SU-DHL-6 (cell line): ENCODE measurements at regions not wholly inside any gene's neighbourhood (a gene's known extent, or its start where the extent isn't known, plus 50 kb on each side); places are given as distances from the start of the nearest gene placed in this dataset.

Experiments
- H2AFZ ChIP-seq: fragments of 200-600 bp; sonication (generic); 2 replicates; pipeline ENCODE4 v1.6.1; 2014; ENCODE audit warnings: low read depth, mild to moderate bottlenecking, moderate library complexity, mixed read lengths, antibody characterized with exemption, low read length; ENCODE audit not compliant: severe bottlenecking
- H3F3A ChIP-seq: fragments of 200-600 bp; shearing (Covaris generic); 2 replicates; pipeline ENCODE4 v1.6.0; 2016; ENCODE audit warnings: antibody characterized with exemption, mild to moderate bottlenecking; ENCODE audit not compliant: insufficient read depth
- H3K27ac ChIP-seq: fragments of 200-600 bp; sonication (generic); 2 replicates; pipeline ENCODE4 v1.5.1; 2016; ENCODE audit warnings: low read depth, mild to moderate bottlenecking, low read length, moderate library complexity, mixed read lengths
- H3K27me3 ChIP-seq: fragments of 200-600 bp; sonication (generic), shearing (Covaris generic); 2 replicates; pipeline ENCODE4 v1.6.0; 2014; ENCODE audit warnings: mild to moderate bottlenecking, low read length
- H3K36me3 ChIP-seq: fragments of 200-600 bp; sonication (generic); 2 replicates; pipeline ENCODE4 v1.6.1; 2014; ENCODE audit warnings: mild to moderate bottlenecking, low read length, mixed read lengths
- H3K4me2 ChIP-seq: fragments of 300-600, 200-600 bp; shearing (Covaris generic), sonication (generic); 2 replicates; pipeline ENCODE4 v1.6.0; 2014; ENCODE audit warnings: low read length, low read depth, mild to moderate bottlenecking; ENCODE audit not compliant: poor library complexity, severe bottlenecking
- H3K4me3 ChIP-seq: fragments of 200-600 bp; sonication (generic); 2 replicates; pipeline ENCODE4 v1.5.1; 2014; ENCODE audit warnings: antibody characterized with exemption, low read length, mild to moderate bottlenecking, mixed read lengths; ENCODE audit not compliant: insufficient read depth, poor library complexity, severe bottlenecking
- H3K79me2 ChIP-seq: fragments of 200-600 bp; sonication (generic); 2 replicates; pipeline ENCODE4 v1.6.1; 2014; ENCODE audit warnings: mild to moderate bottlenecking, low read length, moderate library complexity; ENCODE audit not compliant: insufficient read depth
- H3K9ac ChIP-seq: fragments of 200-600 bp; sonication (generic); 2 replicates; pipeline ENCODE4 v1.7.0; 2014; ENCODE audit warnings: mild to moderate bottlenecking, low read length
- H3K9me2 ChIP-seq: fragments of 200-600 bp; sonication (generic); replicated peaks from 2 replicates; pipeline ENCODE4 v1.6.1; 2014; ENCODE audit warnings: low read length; ENCODE audit not compliant: insufficient read depth
- H3K9me3 ChIP-seq: fragments of 200-600 bp; sonication (generic); 2 replicates; pipeline ENCODE4 v1.6.1; 2014; ENCODE audit warnings: low read length, mixed read lengths; ENCODE audit not compliant: insufficient read depth
- H4K20me1 ChIP-seq: fragments of 200-600 bp; sonication (generic); 2 replicates; pipeline ENCODE4 v1.6.1; 2014; ENCODE audit warnings: low read depth, mild to moderate bottlenecking, antibody characterized with exemption, low read length, moderate library complexity, mixed read lengths
- CTCF ChIP-seq: fragments of 200-600 bp; sonication (generic); IDR thresholded peaks from one replicate; pipeline ENCODE4 v1.5.1; 2017; ENCODE audit warnings: antibody characterized with exemption, mild to moderate bottlenecking, low read length, moderate library complexity; ENCODE audit not compliant: insufficient read depth, poor library complexity, severe bottlenecking
- EZH2phosphoT487 ChIP-seq: fragments of 200-600 bp; sonication (generic), shearing (Covaris generic); conservative IDR thresholded peaks from 2 replicates; pipeline ENCODE4 v1.6.1; 2018; ENCODE audit warnings: mild to moderate bottlenecking, antibody characterized with exemption, low read length, moderate library complexity, mixed read lengths

DNA sequence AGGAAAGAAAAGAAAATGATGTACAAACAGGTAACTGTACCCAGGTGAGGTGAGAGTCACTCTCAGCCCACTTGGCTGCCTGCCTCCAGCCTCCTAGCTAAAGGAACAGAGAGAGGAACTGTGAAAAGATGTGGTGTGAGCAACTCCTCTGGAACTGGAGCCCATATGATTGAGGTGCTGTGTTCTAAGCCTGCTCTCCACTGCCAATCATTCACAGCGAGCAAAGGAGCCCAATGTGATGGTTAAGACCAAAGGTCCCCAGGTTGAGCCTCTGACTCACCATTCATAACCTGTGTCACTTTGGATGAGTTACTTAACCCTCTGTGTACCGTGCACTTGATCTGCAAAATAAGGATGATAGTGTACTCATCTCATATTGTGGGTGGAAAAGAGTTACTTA, 868.1 kb upstream of the AUTS2 start:
- Histone ChIP-seq H3K4me2 (no peak overlapping the region), H3K79me2 (no peaks in the 10 kb centered on the region), H3K27ac (no peak overlapping the region), H4K20me1 (no peaks in the 10 kb centered on the region), H3K9me2 (no peaks in the 10 kb centered on the region), H3K4me3 (no peak overlapping the region), H3K36me3 (no peaks in the 10 kb centered on the region), H2AFZ (no peak overlapping the region), H3K9me3 (no peaks in the 10 kb centered on the region), H3K9ac (no peak overlapping the region), H3F3A (no peaks in the 10 kb centered on the region), H3K27me3 (no peaks in the 10 kb centered on the region)
- TF ChIP-seq CTCF (no peak), EZH2phosphoT487 (no peak)

DNA sequence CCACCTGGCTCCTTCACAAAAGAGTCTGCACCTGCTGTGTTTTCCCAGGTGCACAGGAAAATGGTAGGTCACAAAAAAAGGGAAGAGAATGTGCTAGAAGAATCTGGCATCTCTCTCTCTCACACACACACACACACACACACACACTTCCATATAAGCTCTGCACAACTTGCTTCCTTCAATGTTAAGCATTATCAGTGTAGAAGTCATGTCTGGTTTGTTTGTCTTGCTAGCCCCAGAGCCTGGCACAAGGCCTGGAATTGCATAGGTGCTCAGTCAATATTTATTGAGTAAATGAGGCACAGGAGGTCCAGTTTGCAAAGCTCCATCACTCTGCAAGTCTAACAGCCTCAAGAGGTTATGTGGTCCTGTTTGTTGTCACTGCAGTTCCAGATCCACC, 867.3 kb upstream of the AUTS2 start:
- Histone ChIP-seq H3K27ac (no peak overlapping the region), H3K4me3 (no peak overlapping the region), H3K9ac (no peak overlapping the region), H3K79me2 (no peaks in the 10 kb centered on the region), H3K9me3 (no peaks in the 10 kb centered on the region), H3K27me3 (no peaks in the 10 kb centered on the region), H3K9me2 (no peaks in the 10 kb centered on the region), H3K36me3 (no peaks in the 10 kb centered on the region), H3K4me2 (no peak overlapping the region), H2AFZ (no peak overlapping the region), H3F3A (no peaks in the 10 kb centered on the region), H4K20me1 (no peaks in the 10 kb centered on the region)
- TF ChIP-seq CTCF (no peak), EZH2phosphoT487 (no peak)

DNA sequence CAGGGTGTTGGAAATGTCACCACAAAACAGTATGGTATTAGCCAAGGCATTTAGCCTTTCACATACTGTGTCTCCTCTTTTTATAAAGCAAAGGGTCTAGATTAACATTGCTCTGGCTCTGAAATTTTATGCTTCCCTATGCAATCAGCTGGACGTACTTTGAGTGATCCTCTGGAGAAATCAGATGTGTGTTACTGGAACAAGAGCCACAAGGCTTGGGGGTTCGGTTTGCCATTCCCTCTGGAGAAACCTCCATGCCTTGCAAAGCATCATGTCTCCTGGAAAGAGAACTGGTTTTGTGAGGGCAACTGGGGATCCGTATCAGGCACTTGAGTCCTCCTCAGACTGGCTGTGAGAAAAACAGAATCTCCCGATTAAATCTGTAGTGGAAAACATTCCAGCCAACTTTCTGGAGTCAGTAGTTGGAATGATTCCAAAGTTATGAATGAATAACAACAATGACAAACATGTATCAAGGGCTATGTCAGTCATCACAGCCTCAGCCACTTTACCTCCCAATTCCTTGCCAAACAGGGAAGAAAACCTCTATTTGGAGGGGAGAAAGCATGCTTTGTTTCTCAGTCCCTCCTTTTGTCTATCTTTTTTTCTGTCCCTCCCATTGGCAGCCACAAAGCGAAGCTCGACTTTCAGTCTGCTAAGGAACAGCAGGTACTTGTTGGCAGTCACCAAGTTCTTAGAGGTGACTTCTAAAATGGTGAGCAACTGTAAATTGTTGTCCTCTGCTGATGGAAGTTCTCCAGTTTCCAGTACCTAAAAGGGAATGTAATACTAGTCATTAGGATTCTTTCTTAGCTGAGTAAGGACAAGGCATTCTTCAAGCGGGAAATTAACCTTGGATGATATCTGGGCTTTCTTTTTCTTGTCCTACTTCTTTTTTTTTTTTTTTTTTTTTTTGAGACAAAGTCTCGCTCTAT, 864.8 kb upstream of the AUTS2 start:
- no peak overlapping the region for H3K27ac ChIP-seq
- no peak for TF ChIP-seq EZH2phosphoT487
- TF ChIP-seq CTCF: no peak
- H3K27me3 ChIP-seq: no peaks in the 10 kb centered on the region
- H3K36me3 ChIP-seq: no peaks in the 10 kb centered on the region
- H3F3A ChIP-seq: no peaks in the 10 kb centered on the region
- no peaks in the 10 kb centered on the region for H4K20me1 ChIP-seq
- no peak overlapping the region for H3K4me2 ChIP-seq
- no peaks in the 10 kb centered on the region for H3K79me2 ChIP-seq
- no peak overlapping the region for H3K4me3 ChIP-seq
- no peaks in the 10 kb centered on the region for H3K9me3 ChIP-seq
- H3K9me2 ChIP-seq: no peaks in the 10 kb centered on the region
- no peak overlapping the region for H3K9ac ChIP-seq
- H2AFZ ChIP-seq: no peak overlapping the region
